Loucy (cell line): ENCODE measurements at regions not wholly inside any gene's neighbourhood (a gene's known extent, or its start where the extent isn't known, plus 50 kb on each side); places are given as distances from the start of the nearest gene placed in this dataset.

Experiments
- H2AFZ ChIP-seq: fragments of 200-600 bp; sonication (generic); 2 replicates; pipeline ENCODE4 v1.6.0; 2016; ENCODE audit warnings: antibody characterized with exemption, mild to moderate bottlenecking, low read length, moderate library complexity
- H3F3A ChIP-seq: fragments of 200-600 bp; 2 replicates; pipeline ENCODE4 v1.6.0; 2016; ENCODE audit warnings: antibody characterized with exemption, low read depth, mild to moderate bottlenecking
- H3K27me3 ChIP-seq: fragments of 200-600 bp; sonication (generic); 2 replicates; pipeline ENCODE4 v1.6.1; 2014; ENCODE audit warnings: low read length, mild to moderate bottlenecking; ENCODE audit not compliant: insufficient read depth, poor library complexity, severe bottlenecking
- H3K36me3 ChIP-seq: fragments of 200-600 bp; sonication (generic); 2 replicates; pipeline ENCODE4 v1.6.1; 2016; ENCODE audit warnings: low read length; ENCODE audit not compliant: insufficient read depth
- H3K4me1 ChIP-seq: fragments of 200-600 bp; sonication (generic); 2 replicates; pipeline ENCODE4 v1.5.1; 2014; ENCODE audit warnings: low read length, mild to moderate bottlenecking; ENCODE audit not compliant: insufficient read depth, poor library complexity, severe bottlenecking
- H3K4me2 ChIP-seq: fragments of 200-600 bp; sonication (generic); 2 replicates; pipeline ENCODE4 v1.6.0; 2014; ENCODE audit warnings: antibody characterized with exemption, low read length, low read depth, mild to moderate bottlenecking; ENCODE audit not compliant: poor library complexity, severe bottlenecking
- H3K4me3 ChIP-seq: fragments of 200-600 bp; sonication (generic); 2 replicates; pipeline ENCODE4 v1.5.1; 2014; ENCODE audit warnings: low read length, mild to moderate bottlenecking, mixed read lengths; ENCODE audit not compliant: poor library complexity, severe bottlenecking
- H3K79me2 ChIP-seq: fragments of 200-600 bp; sonication (generic); 2 replicates; pipeline ENCODE4 v1.6.1; 2014; ENCODE audit warnings: low read length; ENCODE audit not compliant: insufficient read depth
- H3K9ac ChIP-seq: fragments of 200-600 bp; sonication (generic); 2 replicates; pipeline ENCODE4 v1.6.0; 2014; ENCODE audit warnings: mild to moderate bottlenecking, low read depth, low read length, moderate library complexity; ENCODE audit not compliant: poor library complexity, severe bottlenecking
- H3K9me2 ChIP-seq: fragments of 200-600 bp; sonication (generic); replicated peaks from 2 replicates; pipeline ENCODE4 v1.6.1; 2016; ENCODE audit warnings: low read depth, low read length, mixed read lengths
- H3K9me3 ChIP-seq: fragments of 200-600 bp; sonication (generic); 2 replicates; pipeline ENCODE4 v1.6.1; 2014; ENCODE audit warnings: mild to moderate bottlenecking, antibody characterized with exemption, low read length, low read depth; ENCODE audit not compliant: insufficient read depth
- H4K20me1 ChIP-seq: fragments of 200-600 bp; sonication (generic); 2 replicates; pipeline ENCODE4 v1.6.0; 2014; ENCODE audit warnings: antibody characterized with exemption, low read length, mild to moderate bottlenecking; ENCODE audit not compliant: insufficient read depth, poor library complexity, severe bottlenecking
- EZH2phosphoT487 ChIP-seq: fragments of 200-600 bp; IDR thresholded peaks from 2 replicates; pipeline ENCODE4 v1.6.1; 2018; ENCODE audit warnings: antibody characterized with exemption, mild to moderate bottlenecking, moderate library complexity, borderline replicate concordance
- TF ChIP-seq, protein P1 (sequence below): fragments of 200-600 bp; sonication (generic); conservative IDR thresholded peaks from 2 replicates; pipeline ENCODE4 v1.5.1; 2014; ENCODE audit warnings: mild to moderate bottlenecking, antibody characterized with exemption, low read length

DNA sequence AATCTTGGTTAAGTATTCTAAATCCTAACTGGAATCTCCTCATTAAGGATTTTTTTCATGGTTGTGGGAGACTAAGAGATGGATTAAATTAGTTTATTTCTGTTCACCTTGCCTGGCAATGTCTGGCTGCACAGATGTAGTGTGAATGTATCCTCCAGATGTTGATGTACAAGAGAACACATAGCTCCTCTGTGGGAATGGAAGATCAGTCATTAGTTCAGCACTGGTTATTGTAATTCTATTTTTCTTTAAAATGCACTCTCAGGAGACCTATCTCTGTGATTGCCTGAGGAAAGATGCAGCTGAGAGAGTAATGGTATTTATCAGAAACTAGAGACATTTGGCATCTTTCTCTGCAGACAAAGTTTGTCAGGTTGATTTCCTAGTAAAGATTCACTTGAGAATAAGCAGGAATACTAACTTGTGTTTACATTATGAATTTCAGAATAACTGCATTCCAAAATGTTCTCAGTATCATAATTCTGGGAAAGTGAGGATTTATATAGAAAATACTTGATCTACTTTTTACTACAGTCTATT lies 178.6 kb downstream of the GIPC2 start:
- no peaks in the 10 kb centered on the region for H3K36me3 ChIP-seq
- no peak overlapping the region for H3K4me2 ChIP-seq
- no peak overlapping the region for H3K9ac ChIP-seq
- no peaks in the 10 kb centered on the region for H3K9me2 ChIP-seq
- no peaks in the 10 kb centered on the region for H4K20me1 ChIP-seq
- H2AFZ ChIP-seq = no peak overlapping the region
- no peaks in the 10 kb centered on the region for H3K27me3 ChIP-seq
- H3K4me3 ChIP-seq = no peak overlapping the region
- H3K79me2 ChIP-seq = no peaks in the 10 kb centered on the region
- no peaks in the 10 kb centered on the region for H3F3A ChIP-seq
- H3K4me1 ChIP-seq = no peaks in the 10 kb centered on the region
- 0 out of 2 replicates have a peak, but pooled peaks cover 7% of the 10 kb centered on the region for H3K9me3 ChIP-seq
- TF ChIP-seq EZH2phosphoT487 = no peak
- TF ChIP-seq, protein P1, sequence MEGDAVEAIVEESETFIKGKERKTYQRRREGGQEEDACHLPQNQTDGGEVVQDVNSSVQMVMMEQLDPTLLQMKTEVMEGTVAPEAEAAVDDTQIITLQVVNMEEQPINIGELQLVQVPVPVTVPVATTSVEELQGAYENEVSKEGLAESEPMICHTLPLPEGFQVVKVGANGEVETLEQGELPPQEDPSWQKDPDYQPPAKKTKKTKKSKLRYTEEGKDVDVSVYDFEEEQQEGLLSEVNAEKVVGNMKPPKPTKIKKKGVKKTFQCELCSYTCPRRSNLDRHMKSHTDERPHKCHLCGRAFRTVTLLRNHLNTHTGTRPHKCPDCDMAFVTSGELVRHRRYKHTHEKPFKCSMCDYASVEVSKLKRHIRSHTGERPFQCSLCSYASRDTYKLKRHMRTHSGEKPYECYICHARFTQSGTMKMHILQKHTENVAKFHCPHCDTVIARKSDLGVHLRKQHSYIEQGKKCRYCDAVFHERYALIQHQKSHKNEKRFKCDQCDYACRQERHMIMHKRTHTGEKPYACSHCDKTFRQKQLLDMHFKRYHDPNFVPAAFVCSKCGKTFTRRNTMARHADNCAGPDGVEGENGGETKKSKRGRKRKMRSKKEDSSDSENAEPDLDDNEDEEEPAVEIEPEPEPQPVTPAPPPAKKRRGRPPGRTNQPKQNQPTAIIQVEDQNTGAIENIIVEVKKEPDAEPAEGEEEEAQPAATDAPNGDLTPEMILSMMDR = no peak

DNA sequence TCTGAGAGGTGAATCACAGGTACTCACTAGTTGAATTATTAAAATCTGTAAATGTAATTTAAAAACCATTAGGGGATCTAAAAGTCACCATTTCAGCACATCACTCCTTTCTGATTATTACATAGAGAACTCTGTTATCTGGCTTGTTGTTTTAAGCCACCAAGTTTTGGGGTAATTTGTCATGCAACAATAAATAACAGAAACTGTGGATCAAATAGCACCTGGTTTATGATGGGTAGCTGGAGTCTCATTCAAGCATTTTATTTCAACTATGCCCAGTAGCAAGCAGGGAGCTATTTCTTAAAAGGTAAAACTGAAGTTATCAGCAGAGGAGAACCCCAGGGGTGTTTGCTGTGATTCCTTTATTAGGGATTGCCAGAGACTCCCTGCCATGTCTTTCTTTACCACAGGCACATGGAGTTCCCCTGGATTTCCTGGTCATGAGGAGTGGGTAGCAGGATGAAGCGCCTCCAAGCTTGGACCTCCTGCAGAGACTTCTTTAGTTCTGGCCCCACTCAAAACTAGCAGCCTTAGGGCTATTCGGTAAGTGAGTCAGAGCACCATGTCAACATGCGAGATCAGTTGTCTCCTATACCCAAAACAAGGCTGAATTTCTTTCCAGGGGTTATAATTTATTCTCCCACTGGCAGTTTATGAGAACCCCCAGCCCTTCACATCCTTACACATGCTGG lies 179.2 kb downstream of the GIPC2 start:
- Histone ChIP-seq H3K4me1 (no peaks in the 10 kb centered on the region), H3K9me3 (0 out of 2 replicates have a peak, but pooled peaks cover 7% of the 10 kb centered on the region), H3F3A (no peaks in the 10 kb centered on the region), H3K36me3 (no peaks in the 10 kb centered on the region), H3K79me2 (no peaks in the 10 kb centered on the region), H2AFZ (no peak overlapping the region), H3K4me2 (no peak overlapping the region), H3K9me2 (no peaks in the 10 kb centered on the region), H3K27me3 (no peaks in the 10 kb centered on the region), H3K4me3 (no peak overlapping the region), H3K9ac (no peak overlapping the region), H4K20me1 (no peaks in the 10 kb centered on the region)
- no peak for TF ChIP-seq EZH2phosphoT487
- TF ChIP-seq, protein P1 = no peak

DNA sequence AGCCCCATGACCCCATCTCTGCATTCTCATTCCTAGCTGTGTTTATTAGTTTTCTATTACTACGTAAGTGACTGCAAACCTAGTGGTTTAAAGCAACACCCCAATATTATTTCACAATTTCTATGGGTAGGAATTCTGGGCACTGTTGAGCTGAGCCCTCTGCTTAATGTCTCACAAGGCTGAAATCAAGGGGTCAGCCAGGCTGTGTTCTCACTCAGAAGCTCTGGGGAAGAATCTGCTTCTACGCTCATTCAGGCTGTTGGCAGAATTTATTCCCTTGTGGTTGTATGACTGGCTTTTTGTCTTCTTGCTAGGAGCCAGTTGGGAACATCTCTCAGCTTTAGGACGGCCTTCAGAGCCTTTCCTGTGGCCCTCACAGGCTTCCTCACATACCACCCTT lies 181.0 kb downstream of the GIPC2 start:
- no peak overlapping the region for H2AFZ ChIP-seq
- no peak overlapping the region for H3K4me3 ChIP-seq
- H3K27me3 ChIP-seq = no peaks in the 10 kb centered on the region
- no peaks in the 10 kb centered on the region for H3K9me2 ChIP-seq
- H3K36me3 ChIP-seq = no peaks in the 10 kb centered on the region
- TF ChIP-seq EZH2phosphoT487 = no peak
- TF ChIP-seq, protein P1 = no peak
- H4K20me1 ChIP-seq = no peaks in the 10 kb centered on the region
- no peaks in the 10 kb centered on the region for H3F3A ChIP-seq
- 0 out of 2 replicates have a peak, but pooled peaks cover 7% of the 10 kb centered on the region for H3K9me3 ChIP-seq
- H3K79me2 ChIP-seq = no peaks in the 10 kb centered on the region
- no peak overlapping the region for H3K4me2 ChIP-seq
- H3K9ac ChIP-seq = no peak overlapping the region
- no peaks in the 10 kb centered on the region for H3K4me1 ChIP-seq
